ENCODE measurements at regions not wholly inside any gene's neighbourhood (a gene's known extent, or its start where the extent isn't known, plus 50 kb on each side); places are given as distances from the start of the nearest gene placed in this dataset.

GRCh38 chr2:71884303-71885042, 263.2 kb downstream of the CYP26B1 start:
- no peaks in the 10 kb centered on the region for H3K36me3 ChIP-seq
- H3K4me3 ChIP-seq, result no peak overlapping the region
- H3K27ac ChIP-seq, result no peak overlapping the region
- no peaks in the 10 kb centered on the region for H3K27me3 ChIP-seq
- no peaks in the 10 kb centered on the region for H3K9me3 ChIP-seq
- DNase-seq (ENCODE audit: low spot score in 2 of 2), result peak in 1 of 2 donors; percentile 38
- 83% methylated on average over 7 of the region's 7 CpGs for WGBS
- TF ChIP-seq CTCF (IDR thresholded peaks at IDR 0.05) (no peak), EP300 (IDR thresholded peaks at IDR 0.05) (no peak), POLR2AphosphoS5 (IDR thresholded peaks at IDR 0.05) (no peak), POLR2A (IDR thresholded peaks at IDR 0.05) (no peak)
- peaks cover 40% of the 10 kb centered on the region for H3K4me1 ChIP-seq

- Histone ChIP-seq H3K4me1 (peaks cover 42% of the 10 kb centered on the region), H3K27me3 (no peaks in the 10 kb centered on the region), H3K36me3 (no peaks in the 10 kb centered on the region), H3K4me3 (no peak overlapping the region), H3K9me3 (no peaks in the 10 kb centered on the region), H3K27ac (no peak overlapping the region)
- 14% methylated on average over 8 of the region's 8 CpGs for WGBS
- TF ChIP-seq EP300 (IDR thresholded peaks at IDR 0.05) (no peak), POLR2AphosphoS5 (IDR thresholded peaks at IDR 0.05) (peak in 1 of 3 donors; percentile 15)
- peak; percentile 94 to 95 for DNase-seq (ENCODE audit: low spot score in 2 of 2)
Observed at GRCh38 chr2:71882949-71883472, 264.7 kb downstream of the CYP26B1 start.

GRCh38 chr2:71882236-71882946, 265.3 kb downstream of the CYP26B1 start:
- peaks cover 42% of the 10 kb centered on the region for H3K4me1 ChIP-seq
- no peaks in the 10 kb centered on the region for H3K27me3 ChIP-seq
- TF ChIP-seq EP300 (IDR thresholded peaks at IDR 0.05) (no peak), CTCF (IDR thresholded peaks at IDR 0.05) (no peak), POLR2A (IDR thresholded peaks at IDR 0.05) (no peak), POLR2AphosphoS5 (IDR thresholded peaks at IDR 0.05) (no peak)
- H3K4me3 ChIP-seq, result no peak overlapping the region
- no peak overlapping the region for H3K27ac ChIP-seq
- H3K36me3 ChIP-seq, result no peaks in the 10 kb centered on the region
- peak in 1 of 2 donors; percentile 56 for DNase-seq (ENCODE audit: low spot score in 2 of 2)
- 78% methylated on average over 7 of the region's 8 CpGs for WGBS
- H3K9me3 ChIP-seq, result no peaks in the 10 kb centered on the region

GRCh38 chr2:71880846-71881610, 266.6 kb downstream of the CYP26B1 start:
- Histone ChIP-seq H3K4me1 (peaks cover 42% of the 10 kb centered on the region), H3K36me3 (no peaks in the 10 kb centered on the region), H3K9me3 (no peaks in the 10 kb centered on the region), H3K27ac (no peak overlapping the region), H3K4me3 (no peak overlapping the region), H3K27me3 (no peaks in the 10 kb centered on the region)
- peak; percentile 74 to 80 for DNase-seq (ENCODE audit: low spot score in 2 of 2)
- TF ChIP-seq POLR2A (IDR thresholded peaks at IDR 0.05) (no peak), EP300 (IDR thresholded peaks at IDR 0.05) (no peak)
- 69% methylated on average over 3 of the region's 4 CpGs for WGBS

- Histone ChIP-seq H3K4me3 (no peak overlapping the region), H3K4me1 (peaks cover 42% of the 10 kb centered on the region), H3K9me3 (no peaks in the 10 kb centered on the region), H3K27me3 (no peaks in the 10 kb centered on the region), H3K36me3 (no peaks in the 10 kb centered on the region), H3K27ac (no peak overlapping the region)
- peak in 1 of 2 donors; percentile 40 for DNase-seq (ENCODE audit: low spot score in 2 of 2)
- TF ChIP-seq POLR2A (IDR thresholded peaks at IDR 0.05) (no peak), CTCF (IDR thresholded peaks at IDR 0.05) (no peak), EP300 (IDR thresholded peaks at IDR 0.05) (no peak), POLR2AphosphoS5 (IDR thresholded peaks at IDR 0.05) (no peak)
- 85% methylated on average over 2 of the region's 3 CpGs for WGBS
Observed at GRCh38 chr2:71880287-71880686, 267.4 kb downstream of the CYP26B1 start.
